ENCODE measurements at regions not wholly inside any gene's neighbourhood (a gene's known extent, or its start where the extent isn't known, plus 50 kb on each side); places are given as distances from the start of the nearest gene placed in this dataset.

DNA sequence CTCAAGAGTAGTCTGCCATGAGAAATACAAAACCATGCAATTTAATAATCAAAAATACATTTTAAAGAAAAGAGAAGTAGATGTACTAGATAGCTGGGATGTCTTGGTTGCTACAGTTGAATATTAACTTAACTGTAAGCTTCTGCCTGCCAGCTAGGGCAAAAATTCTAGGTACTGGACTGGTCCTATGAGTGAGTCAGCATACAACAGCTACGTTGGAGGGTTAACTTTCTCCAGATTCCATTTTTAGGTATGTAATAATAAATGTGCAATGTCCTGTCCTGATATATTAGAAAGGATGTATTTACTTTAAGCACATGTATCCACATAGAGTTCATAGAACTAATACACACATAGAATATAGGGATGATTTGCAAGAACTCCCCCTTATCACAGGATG lies 230.1 kb downstream of the CAAP1 start:
- DNase-seq (ENCODE audit: low read depth in 1 of 2, low spot score in 1 of 2) = no peak
- H3K4me3 ChIP-seq (replicated peaks; ENCODE audit: insufficient read depth, low read length) = no peak overlapping the region
- TF ChIP-seq GABPA (IDR thresholded peaks at IDR 0.05; ENCODE audit: low read depth) (no peak), SPI1 (IDR thresholded peaks at IDR 0.05; ENCODE audit: borderline replicate concordance, low read depth) (no peak), POLR2AphosphoS5 (IDR thresholded peaks at IDR 0.05; ENCODE audit: low read depth) (no peak)
- TF ChIP-seq, protein P1, sequence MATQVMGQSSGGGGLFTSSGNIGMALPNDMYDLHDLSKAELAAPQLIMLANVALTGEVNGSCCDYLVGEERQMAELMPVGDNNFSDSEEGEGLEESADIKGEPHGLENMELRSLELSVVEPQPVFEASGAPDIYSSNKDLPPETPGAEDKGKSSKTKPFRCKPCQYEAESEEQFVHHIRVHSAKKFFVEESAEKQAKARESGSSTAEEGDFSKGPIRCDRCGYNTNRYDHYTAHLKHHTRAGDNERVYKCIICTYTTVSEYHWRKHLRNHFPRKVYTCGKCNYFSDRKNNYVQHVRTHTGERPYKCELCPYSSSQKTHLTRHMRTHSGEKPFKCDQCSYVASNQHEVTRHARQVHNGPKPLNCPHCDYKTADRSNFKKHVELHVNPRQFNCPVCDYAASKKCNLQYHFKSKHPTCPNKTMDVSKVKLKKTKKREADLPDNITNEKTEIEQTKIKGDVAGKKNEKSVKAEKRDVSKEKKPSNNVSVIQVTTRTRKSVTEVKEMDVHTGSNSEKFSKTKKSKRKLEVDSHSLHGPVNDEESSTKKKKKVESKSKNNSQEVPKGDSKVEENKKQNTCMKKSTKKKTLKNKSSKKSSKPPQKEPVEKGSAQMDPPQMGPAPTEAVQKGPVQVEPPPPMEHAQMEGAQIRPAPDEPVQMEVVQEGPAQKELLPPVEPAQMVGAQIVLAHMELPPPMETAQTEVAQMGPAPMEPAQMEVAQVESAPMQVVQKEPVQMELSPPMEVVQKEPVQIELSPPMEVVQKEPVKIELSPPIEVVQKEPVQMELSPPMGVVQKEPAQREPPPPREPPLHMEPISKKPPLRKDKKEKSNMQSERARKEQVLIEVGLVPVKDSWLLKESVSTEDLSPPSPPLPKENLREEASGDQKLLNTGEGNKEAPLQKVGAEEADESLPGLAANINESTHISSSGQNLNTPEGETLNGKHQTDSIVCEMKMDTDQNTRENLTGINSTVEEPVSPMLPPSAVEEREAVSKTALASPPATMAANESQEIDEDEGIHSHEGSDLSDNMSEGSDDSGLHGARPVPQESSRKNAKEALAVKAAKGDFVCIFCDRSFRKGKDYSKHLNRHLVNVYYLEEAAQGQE (IDR thresholded peaks at IDR 0.05; ENCODE audit: insufficient replicate concordance, low read depth) = no peak
- TF ChIP-seq, protein P2, sequence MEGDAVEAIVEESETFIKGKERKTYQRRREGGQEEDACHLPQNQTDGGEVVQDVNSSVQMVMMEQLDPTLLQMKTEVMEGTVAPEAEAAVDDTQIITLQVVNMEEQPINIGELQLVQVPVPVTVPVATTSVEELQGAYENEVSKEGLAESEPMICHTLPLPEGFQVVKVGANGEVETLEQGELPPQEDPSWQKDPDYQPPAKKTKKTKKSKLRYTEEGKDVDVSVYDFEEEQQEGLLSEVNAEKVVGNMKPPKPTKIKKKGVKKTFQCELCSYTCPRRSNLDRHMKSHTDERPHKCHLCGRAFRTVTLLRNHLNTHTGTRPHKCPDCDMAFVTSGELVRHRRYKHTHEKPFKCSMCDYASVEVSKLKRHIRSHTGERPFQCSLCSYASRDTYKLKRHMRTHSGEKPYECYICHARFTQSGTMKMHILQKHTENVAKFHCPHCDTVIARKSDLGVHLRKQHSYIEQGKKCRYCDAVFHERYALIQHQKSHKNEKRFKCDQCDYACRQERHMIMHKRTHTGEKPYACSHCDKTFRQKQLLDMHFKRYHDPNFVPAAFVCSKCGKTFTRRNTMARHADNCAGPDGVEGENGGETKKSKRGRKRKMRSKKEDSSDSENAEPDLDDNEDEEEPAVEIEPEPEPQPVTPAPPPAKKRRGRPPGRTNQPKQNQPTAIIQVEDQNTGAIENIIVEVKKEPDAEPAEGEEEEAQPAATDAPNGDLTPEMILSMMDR (IDR thresholded peaks at IDR 0.05; ENCODE audit: insufficient read depth, low read length) = no peak

DNA sequence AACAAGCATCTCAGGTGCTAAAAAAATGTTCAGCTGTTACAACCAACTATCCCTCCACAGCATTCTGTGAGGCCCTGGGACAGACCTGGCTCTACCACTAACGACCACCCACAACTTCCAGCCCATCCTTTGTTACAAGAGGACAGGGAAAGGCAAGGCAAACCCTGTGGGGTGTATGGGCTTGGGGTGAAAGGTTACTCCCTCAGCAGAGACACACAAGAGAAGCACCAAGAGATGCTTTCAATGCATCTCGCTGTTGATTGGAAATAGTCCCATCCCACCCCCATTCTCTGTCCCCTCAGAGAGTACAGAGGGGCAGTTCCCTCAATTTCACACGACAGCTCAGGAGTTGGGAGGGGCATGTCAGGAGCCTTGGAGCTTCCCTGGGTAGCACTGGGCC lies 234.1 kb downstream of the CAAP1 start:
- DNase-seq (ENCODE audit: low read depth in 1 of 2, low spot score in 1 of 2) = no peak
- H3K27ac ChIP-seq (replicated peaks) = no peak overlapping the region
- H3K4me3 ChIP-seq (replicated peaks; ENCODE audit: insufficient read depth, low read length) = no peak overlapping the region
- no peak for TF ChIP-seq GABPA (IDR thresholded peaks at IDR 0.05; ENCODE audit: low read depth)
- H3K27me3 ChIP-seq (ENCODE audit: insufficient read depth, poor library complexity, severe bottlenecking) = no peaks in the 10 kb centered on the region

More for the DNA sequence above, 230.1 kb downstream of the CAAP1 start:
- H3K27me3 ChIP-seq (ENCODE audit: insufficient read depth, poor library complexity, severe bottlenecking) = no peaks in the 10 kb centered on the region
- H3K27ac ChIP-seq (replicated peaks) = no peak overlapping the region

DNA sequence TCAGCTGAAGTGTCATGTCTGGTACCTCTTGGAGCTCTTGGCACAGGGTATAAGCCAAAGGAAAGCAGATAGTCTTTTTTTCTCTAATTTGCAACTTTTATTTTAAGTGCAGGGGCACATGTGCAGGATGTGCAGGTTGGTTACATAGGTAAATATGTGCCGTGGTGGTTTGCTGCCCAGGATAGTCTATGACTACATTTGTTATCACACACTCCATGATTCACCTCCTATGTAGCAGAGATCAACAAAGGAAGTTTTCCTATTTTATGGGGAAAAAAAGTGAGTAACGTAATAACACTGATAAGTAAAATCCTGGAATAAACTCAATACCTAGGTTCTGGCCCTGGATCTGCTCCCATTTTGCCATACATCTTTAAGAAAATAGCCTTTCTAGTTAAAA lies 234.6 kb downstream of the CAAP1 start:
- TF ChIP-seq GABPA (IDR thresholded peaks at IDR 0.05; ENCODE audit: low read depth) (no peak), POLR2AphosphoS5 (IDR thresholded peaks at IDR 0.05; ENCODE audit: low read depth) (no peak), SPI1 (IDR thresholded peaks at IDR 0.05; ENCODE audit: borderline replicate concordance, low read depth) (no peak)
- TF ChIP-seq, protein P2 (IDR thresholded peaks at IDR 0.05; ENCODE audit: insufficient read depth, low read length) = no peak
- TF ChIP-seq, protein P1 (IDR thresholded peaks at IDR 0.05; ENCODE audit: insufficient replicate concordance, low read depth) = no peak

DNA sequence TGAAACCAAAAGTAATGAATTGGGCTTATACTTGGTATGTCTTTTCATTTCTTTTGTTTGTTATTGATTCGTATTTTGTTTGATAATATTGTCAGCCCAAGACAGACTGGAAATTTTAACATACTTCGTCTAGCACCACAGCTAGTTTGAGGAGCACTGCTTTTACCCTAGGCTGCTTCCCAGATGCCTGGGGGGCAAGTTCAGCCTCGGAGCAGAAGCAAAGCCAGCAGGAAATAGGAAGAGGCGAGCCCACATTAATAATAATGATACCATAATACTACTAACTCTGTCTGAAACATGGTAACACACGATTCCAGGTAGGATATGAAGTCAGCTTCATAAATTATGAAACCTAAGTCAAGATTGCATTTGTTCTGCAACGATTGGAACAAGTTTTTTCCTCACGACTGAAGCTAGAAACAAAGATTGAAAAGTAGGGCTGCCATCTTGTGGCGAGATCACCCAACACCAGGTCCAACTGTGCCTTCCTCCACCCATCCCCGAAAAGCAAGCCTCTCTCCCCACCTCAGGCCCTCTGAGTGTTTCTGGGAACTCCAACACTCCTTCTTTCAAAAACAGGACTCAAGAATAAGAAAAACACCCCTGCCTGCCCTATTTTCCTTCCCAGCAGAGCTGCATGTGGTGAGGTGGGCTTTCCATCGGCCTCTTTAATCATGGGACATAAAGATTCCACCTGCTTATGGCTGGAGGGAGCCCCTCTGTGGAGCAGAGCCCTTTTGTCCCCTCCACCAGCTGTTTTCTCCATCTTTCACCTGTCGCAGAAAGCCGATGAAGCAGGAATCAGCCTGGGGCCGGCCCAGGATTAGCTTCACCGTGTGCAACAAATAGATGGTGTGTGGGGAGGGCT lies 236.4 kb downstream of the CAAP1 start:
- H3K4me3 ChIP-seq (replicated peaks; ENCODE audit: insufficient read depth, low read length) = no peak overlapping the region

More for the DNA sequence above, 234.6 kb downstream of the CAAP1 start:
- no peak overlapping the region for H3K4me3 ChIP-seq (replicated peaks; ENCODE audit: insufficient read depth, low read length)
- DNase-seq (ENCODE audit: low read depth in 1 of 2, low spot score in 1 of 2) = no peak
- H3K27me3 ChIP-seq (ENCODE audit: insufficient read depth, poor library complexity, severe bottlenecking) = no peaks in the 10 kb centered on the region
- H3K27ac ChIP-seq (replicated peaks) = no peak overlapping the region

More for the DNA sequence above, 236.4 kb downstream of the CAAP1 start:
- no peak for DNase-seq (ENCODE audit: low read depth in 1 of 2, low spot score in 1 of 2)
- H3K27me3 ChIP-seq (ENCODE audit: insufficient read depth, poor library complexity, severe bottlenecking) = no peaks in the 10 kb centered on the region
- H3K27ac ChIP-seq (replicated peaks) = no peak overlapping the region
- no peak for TF ChIP-seq GABPA (IDR thresholded peaks at IDR 0.05; ENCODE audit: low read depth)
- no peak for TF ChIP-seq SPI1 (IDR thresholded peaks at IDR 0.05; ENCODE audit: borderline replicate concordance, low read depth)
- TF ChIP-seq, protein P1 (IDR thresholded peaks at IDR 0.05; ENCODE audit: insufficient replicate concordance, low read depth) = no peak
- TF ChIP-seq, protein P2 (IDR thresholded peaks at IDR 0.05; ENCODE audit: insufficient read depth, low read length) = no peak
- no peak for TF ChIP-seq POLR2AphosphoS5 (IDR thresholded peaks at IDR 0.05; ENCODE audit: low read depth)
